Epithelial cell of proximal tubule (primary cell): ENCODE measurements at regions not wholly inside any gene's neighbourhood (a gene's known extent, or its start where the extent isn't known, plus 50 kb on each side); places are given as distances from the start of the nearest gene placed in this dataset.

Experiments used
- DNase-seq: peaks from one replicate; pipeline ENCODE4 v3.0.0-alpha.2; 2011; ENCODE audit warnings: low read depth
- H3K4me3 ChIP-seq: 2 replicates; pipeline ENCODE4 v1.5.1; 2011; ENCODE audit warnings: low read depth, mild to moderate bottlenecking, low read length
- TF ChIP-seq, protein P1 (sequence below): conservative IDR thresholded peaks from 2 replicates; pipeline ENCODE4 v1.5.1; 2012; ENCODE audit warnings: low read depth, mild to moderate bottlenecking, low read length

DNA sequence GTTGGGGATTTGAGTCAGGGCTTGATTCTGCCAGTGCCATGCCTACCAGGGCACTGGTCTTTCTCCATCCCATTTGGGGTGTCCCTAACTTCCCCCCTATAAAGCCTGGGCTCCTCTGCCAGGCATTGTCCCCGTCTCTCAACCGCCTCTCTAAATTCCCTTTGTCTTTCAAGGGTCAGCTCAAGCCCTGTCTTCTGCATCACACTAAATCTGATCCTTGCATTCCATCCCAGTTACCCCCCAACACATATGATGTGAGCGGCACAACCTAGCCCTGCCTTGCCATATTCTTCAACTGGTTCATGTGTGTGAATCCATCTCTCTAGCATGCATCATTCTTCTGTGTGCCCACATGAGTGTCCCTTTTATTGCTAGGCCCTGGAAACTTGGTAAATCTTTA, 480.9 kb downstream of the ZNF536 start:
- no peak for DNase-seq
- no peak overlapping the region for H3K4me3 ChIP-seq
- TF ChIP-seq, protein P1, sequence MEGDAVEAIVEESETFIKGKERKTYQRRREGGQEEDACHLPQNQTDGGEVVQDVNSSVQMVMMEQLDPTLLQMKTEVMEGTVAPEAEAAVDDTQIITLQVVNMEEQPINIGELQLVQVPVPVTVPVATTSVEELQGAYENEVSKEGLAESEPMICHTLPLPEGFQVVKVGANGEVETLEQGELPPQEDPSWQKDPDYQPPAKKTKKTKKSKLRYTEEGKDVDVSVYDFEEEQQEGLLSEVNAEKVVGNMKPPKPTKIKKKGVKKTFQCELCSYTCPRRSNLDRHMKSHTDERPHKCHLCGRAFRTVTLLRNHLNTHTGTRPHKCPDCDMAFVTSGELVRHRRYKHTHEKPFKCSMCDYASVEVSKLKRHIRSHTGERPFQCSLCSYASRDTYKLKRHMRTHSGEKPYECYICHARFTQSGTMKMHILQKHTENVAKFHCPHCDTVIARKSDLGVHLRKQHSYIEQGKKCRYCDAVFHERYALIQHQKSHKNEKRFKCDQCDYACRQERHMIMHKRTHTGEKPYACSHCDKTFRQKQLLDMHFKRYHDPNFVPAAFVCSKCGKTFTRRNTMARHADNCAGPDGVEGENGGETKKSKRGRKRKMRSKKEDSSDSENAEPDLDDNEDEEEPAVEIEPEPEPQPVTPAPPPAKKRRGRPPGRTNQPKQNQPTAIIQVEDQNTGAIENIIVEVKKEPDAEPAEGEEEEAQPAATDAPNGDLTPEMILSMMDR, result no peak

DNA sequence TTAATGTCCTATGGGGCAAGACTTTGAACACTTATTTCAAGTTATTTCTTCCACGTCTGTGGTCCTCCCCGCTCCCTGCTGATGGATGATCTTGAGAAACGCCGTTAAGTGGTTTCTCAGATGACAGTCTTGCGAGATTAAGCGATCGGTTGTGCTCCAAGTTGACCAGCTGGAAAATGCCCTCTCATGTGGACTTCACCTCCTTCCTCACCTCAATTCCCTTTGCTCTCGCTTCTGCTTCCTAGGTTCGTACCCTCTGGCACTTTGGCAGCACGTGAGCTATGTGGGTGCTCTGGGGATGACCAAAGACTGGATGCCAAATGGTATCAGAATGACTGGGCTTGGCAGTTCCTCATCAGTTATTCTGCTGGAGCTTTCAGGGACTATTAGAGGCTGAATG, 480.0 kb downstream of the ZNF536 start:
- TF ChIP-seq, protein P1, result no peak
- no peak overlapping the region for H3K4me3 ChIP-seq

DNA sequence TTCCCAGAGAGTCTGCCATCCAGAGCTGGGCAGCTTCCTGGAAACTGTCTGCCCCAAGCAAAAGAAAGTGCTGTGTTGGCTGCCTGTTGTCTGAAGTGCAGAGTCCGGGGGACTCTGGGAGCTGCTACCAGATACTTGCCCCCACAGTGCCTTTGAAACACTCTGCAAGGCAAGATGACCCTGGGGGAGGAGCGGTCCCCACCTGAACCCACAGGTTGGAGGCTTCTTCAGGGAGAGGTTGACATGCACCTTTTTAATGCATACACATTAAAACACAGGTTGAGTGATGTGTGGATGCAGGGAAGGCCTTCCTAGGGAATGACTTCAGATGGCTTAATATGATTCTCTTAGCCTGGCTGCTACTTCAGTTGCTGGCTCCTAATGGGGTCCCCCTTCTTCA, 479.5 kb downstream of the ZNF536 start:
- TF ChIP-seq, protein P1, result no peak
- no peak for DNase-seq
- H3K4me3 ChIP-seq, result no peak overlapping the region

More for the DNA sequence above, 480.0 kb downstream of the ZNF536 start:
- DNase-seq, result no peak

DNA sequence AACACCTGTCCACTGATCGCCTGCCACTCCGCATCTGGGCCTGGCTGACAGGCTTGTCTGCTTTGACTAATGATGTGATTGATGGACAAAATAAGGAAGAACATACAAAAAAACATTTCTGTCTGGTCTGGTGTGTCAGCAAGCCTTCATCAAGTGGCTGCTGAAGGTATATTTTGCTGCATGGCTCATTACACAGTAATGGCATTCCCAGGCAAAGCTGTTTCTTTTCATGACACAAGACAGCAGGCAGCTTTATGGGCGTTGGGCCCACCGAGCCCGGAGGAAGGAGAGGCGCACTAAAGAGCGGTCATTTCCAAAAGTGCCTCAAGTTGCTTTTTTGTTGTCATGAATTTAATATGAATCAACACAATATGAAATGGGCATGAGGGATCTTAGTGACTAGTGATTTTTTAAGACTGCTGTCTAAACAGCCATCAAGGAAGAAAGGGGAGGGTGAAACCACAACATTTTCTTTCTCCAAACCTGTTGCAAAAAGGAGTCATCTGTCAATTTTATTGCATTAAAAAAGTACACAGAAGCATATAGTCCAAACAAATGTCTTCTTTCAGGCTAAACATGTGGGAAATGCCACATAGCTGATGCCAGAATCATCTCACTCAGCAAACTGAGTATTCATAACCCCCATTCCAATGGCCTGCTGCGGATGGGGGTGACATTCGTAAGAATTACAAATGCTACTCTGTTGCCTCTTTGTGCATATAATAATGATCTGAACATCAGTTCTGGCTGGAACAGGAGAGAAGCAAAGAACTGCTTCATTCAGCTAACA, 476.6 kb downstream of the ZNF536 start:
- no peak for DNase-seq
- no peak overlapping the region for H3K4me3 ChIP-seq
- TF ChIP-seq, protein P1, result no peak

DNA sequence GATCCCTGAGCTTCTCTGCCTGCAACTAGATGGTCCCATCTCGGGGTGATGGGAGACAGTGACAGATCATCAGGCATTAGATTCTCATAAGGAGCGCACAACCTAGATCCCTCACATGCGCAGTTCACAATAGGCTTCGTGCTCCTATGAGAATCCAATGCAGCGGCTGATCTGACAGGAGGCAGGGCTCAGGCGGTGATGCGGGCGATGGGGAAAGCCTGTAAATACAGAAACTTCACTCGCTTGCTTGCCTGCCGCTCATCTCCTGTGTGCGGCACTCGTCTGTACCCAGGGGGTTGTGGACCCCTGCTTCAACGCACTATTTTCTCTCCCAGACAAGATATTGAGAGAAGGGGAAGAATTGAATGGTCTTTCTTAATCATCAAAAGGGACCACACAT, 473.9 kb downstream of the ZNF536 start:
- H3K4me3 ChIP-seq, result no peak overlapping the region
- no peak for DNase-seq
- TF ChIP-seq, protein P1, result no peak

DNA sequence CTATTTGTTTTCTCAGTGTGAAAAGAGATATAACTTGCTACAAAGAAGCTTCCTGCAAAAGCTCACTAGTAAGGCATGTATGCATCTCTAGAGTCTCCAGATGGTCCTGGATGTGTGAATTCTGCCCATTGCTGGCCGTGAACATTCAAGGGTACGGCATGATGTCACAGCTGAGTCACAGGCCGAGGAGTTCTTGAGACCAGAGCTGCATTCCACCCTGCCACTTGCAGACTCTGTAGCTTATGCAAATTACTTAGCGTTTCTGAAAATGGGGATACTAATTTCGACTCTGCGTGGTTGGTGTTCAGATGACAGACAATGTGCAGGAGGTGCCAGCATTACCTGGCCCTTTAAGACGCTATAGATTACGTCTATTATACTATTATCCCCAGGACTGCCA, 470.7 kb downstream of the ZNF536 start:
- no peak for DNase-seq
- TF ChIP-seq, protein P1, result no peak
- no peak overlapping the region for H3K4me3 ChIP-seq

DNA sequence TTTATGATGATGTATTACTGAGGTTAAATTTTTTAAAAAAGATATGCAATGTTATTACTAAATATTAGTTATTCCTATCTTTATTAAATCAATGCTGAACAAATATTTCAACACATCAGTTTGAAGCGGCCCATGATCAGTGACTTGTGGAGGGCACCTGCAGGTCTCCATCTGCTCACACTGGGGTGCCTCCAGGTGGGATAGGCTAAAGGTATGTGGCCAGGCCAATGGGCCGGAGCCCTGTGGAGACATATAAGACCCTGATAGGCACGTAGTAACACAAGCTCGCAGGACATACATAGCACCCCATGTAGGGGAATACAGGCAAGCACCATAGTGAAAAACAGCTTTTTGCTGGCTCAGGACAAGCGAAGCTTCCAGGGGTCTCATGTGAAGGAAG, 469.8 kb downstream of the ZNF536 start:
- DNase-seq, result no peak
- TF ChIP-seq, protein P1, result no peak
- H3K4me3 ChIP-seq, result no peak overlapping the region
